Mucosa of descending colon (tissue), 3 donors: ENCODE measurements at regions not wholly inside any gene's neighbourhood (a gene's known extent, or its start where the extent isn't known, plus 50 kb on each side); places are given as distances from the start of the nearest gene placed in this dataset.

Source experiments
- ATAC-seq: fragments of 200-7000 bp; cut with Tn5 transposase; one replicate; pipeline ENCODE4 v1.9.1; 2020; ENCODE audit warnings: mild to moderate bottlenecking, moderate library complexity
- DNase-seq, 3 donors: peaks; one replicate each; pipeline ENCODE4 v3.0.0-alpha.2; 2020
- H3K36me3 ChIP-seq: fragments of 200-600 bp; one replicate; pipeline ENCODE4 v1.8.0; 2021; ENCODE audit warnings: low read depth, mild to moderate bottlenecking
- H3K4me1 ChIP-seq: fragments of 200-600 bp; one replicate; pipeline ENCODE4 v1.8.0; 2021; ENCODE audit warnings: low read depth, mild to moderate bottlenecking
- H3K4me3 ChIP-seq: fragments of 200-600 bp; one replicate; pipeline ENCODE4 v1.8.0; 2021; ENCODE audit warnings: mild to moderate bottlenecking
- H3K9me3 ChIP-seq: fragments of 200-600 bp; one replicate; pipeline ENCODE4 v1.8.0; 2021; ENCODE audit warnings: mild to moderate bottlenecking
- intact Hi-C, 2 donors: fragments of 100-400 bp; cut with DNase I in 1 of 2; cut with micrococcal nuclease in 1 of 2; formaldehyde crosslinking; loops; one replicate each; pipeline versions ENCODE4 v1.11.0 to v1.11.1; 2022; cut with DNase I, micrococcal nuclease
- TF ChIP-seq, protein P1 (sequence below): fragments of 200-600 bp; IDR thresholded peaks from one replicate; pipeline ENCODE4 v1.8.0; 2022; ENCODE audit warnings: antibody characterized with exemption, mild to moderate bottlenecking
- donor health status: DM: no; HTN: no; CAD: no; lungs with moderate emphysema.
- donor health status: DM: no; HTN: no; CAD: no.
- donor health status: DM: no; HTN: yes; CAD: no.

- intact Hi-C loops = no loop called here
- H3K4me1 ChIP-seq = no peaks in the 10 kb centered on the region
- H3K36me3 ChIP-seq = no peaks in the 10 kb centered on the region
- TF ChIP-seq, protein P1, sequence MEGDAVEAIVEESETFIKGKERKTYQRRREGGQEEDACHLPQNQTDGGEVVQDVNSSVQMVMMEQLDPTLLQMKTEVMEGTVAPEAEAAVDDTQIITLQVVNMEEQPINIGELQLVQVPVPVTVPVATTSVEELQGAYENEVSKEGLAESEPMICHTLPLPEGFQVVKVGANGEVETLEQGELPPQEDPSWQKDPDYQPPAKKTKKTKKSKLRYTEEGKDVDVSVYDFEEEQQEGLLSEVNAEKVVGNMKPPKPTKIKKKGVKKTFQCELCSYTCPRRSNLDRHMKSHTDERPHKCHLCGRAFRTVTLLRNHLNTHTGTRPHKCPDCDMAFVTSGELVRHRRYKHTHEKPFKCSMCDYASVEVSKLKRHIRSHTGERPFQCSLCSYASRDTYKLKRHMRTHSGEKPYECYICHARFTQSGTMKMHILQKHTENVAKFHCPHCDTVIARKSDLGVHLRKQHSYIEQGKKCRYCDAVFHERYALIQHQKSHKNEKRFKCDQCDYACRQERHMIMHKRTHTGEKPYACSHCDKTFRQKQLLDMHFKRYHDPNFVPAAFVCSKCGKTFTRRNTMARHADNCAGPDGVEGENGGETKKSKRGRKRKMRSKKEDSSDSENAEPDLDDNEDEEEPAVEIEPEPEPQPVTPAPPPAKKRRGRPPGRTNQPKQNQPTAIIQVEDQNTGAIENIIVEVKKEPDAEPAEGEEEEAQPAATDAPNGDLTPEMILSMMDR = no peak
- ATAC-seq = no peak
- no peak for DNase-seq
- no peak overlapping the region for H3K4me3 ChIP-seq
- no peaks in the 10 kb centered on the region for H3K9me3 ChIP-seq
These were observed 267.8 kb upstream of the CLINT1 start for GRCh38 chr5:158126442-158127405.

GRCh38 chr5:158124606-158125316 is 265.8 kb upstream of the CLINT1 start:
- no peak for DNase-seq
- H3K9me3 ChIP-seq = no peaks in the 10 kb centered on the region
- no peak for ATAC-seq
- no peaks in the 10 kb centered on the region for H3K4me1 ChIP-seq
- H3K4me3 ChIP-seq = no peak overlapping the region
- no peaks in the 10 kb centered on the region for H3K36me3 ChIP-seq
- intact Hi-C loops = no loop called here
- TF ChIP-seq, protein P1 = no peak

- ATAC-seq = no peak
- intact Hi-C loops = no loop called here
- H3K4me1 ChIP-seq = no peaks in the 10 kb centered on the region
- no peaks in the 10 kb centered on the region for H3K36me3 ChIP-seq
- DNase-seq = no peak
- no peak overlapping the region for H3K4me3 ChIP-seq
- no peaks in the 10 kb centered on the region for H3K9me3 ChIP-seq
- TF ChIP-seq, protein P1 = no peak
These were observed 264.6 kb upstream of the CLINT1 start for GRCh38 chr5:158123595-158123994.

DNA sequence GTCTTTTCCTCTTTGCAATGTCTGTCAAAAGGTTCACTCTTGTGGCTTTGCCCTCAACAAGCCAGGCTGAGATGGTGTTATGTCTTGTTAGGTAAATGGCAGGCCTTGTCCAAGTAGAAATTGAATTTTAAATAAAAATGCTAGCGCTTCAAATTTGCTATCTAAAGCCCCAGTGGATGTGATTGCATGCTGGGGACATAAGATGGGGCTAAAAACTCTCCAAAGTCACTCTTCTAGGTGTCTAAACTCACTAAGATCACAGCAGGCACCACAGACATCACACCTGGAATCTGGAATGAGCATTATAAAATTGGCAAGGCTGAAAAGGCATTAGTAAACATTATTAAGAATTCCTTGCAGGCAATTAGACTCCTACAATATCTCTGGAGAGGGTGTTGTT is 262.7 kb upstream of the CLINT1 start:
- Histone ChIP-seq H3K36me3 (no peaks in the 10 kb centered on the region), H3K4me1 (no peaks in the 10 kb centered on the region), H3K4me3 (no peak overlapping the region), H3K9me3 (no peaks in the 10 kb centered on the region)
- intact Hi-C loops = no loop called here
- TF ChIP-seq, protein P1 = no peak
- DNase-seq (no peak), ATAC-seq (no peak)

DNA sequence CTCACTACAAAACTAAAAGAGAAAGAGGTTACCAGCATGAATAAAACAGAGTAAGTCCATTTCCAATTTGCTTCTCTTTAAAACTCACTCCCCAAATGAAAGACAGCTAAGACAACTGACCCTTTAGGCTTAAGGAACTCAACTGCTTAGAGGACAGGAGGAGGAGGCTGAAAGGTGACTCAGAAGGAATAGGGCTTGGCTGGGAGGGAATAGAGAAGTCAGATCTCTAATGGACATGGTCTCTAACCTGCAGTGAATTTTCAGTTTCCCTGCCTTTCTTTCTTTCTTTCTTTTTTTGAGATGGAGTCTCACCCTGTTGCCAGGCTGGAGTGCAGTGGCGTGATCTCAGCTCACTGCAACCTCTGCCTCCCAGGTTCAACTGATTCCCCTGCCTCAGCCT is 261.8 kb upstream of the CLINT1 start:
- no peak for ATAC-seq
- TF ChIP-seq, protein P1 = no peak

More for the DNA sequence above, 261.8 kb upstream of the CLINT1 start:
- no peaks in the 10 kb centered on the region for H3K9me3 ChIP-seq
- no peak overlapping the region for H3K4me3 ChIP-seq
- intact Hi-C loops = no loop called here
- no peaks in the 10 kb centered on the region for H3K36me3 ChIP-seq
- no peaks in the 10 kb centered on the region for H3K4me1 ChIP-seq
- no peak for DNase-seq
